ENCODE measurements at regions not wholly inside any gene's neighbourhood (a gene's known extent, or its start where the extent isn't known, plus 50 kb on each side); places are given as distances from the start of the nearest gene placed in this dataset.
"Not testable (repeated sequence)": the region's sequence is repeated elsewhere in the genome, so short reads cannot be mapped to it uniquely, and the experiment has no call there.

DNA sequence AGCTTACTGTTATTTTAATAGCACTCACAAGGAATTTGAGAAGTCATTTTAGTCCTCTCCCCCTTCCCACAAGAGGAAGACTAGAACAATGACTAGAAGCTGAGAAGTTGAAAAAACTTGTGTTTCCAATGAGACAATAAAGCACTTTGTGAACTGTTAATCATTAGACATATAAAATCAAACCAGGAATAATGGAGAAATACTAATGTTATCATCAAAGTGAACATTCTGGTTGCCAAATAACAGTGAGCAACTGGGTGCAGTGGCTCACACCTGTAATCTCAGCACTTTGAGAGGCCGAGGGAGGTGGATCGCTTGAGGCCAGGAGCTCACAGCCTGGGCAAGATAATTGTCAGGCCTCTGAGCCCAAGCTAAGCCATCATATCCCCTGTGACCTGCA is 54.0 kb upstream of the RASAL2 start:
- Mint-ChIP-seq H3K9me3 (peaks cover 3 to 29% (median 15%) of the 10 kb centered on the region in 6 donors), H3K27ac (no peak overlapping the region), H3K4me1 (no peaks in the 10 kb centered on the region), H3K4me3 (no peak overlapping the region), H3K36me3 (no peaks in the 10 kb centered on the region), H3K27me3 (ENCODE audit: low read depth in 3 of 3) (peaks cover 0 to 2% (median 0%) of the 10 kb centered on the region in 3 donors)
- no peak for DNase-seq

GRCh38 chr1:178043940-178044339 is 50.0 kb upstream of the RASAL2 start:
- not testable (repeated sequence) for H3K27me3 Mint-ChIP-seq (ENCODE audit: low read depth in 3 of 3); H3K36me3 Mint-ChIP-seq; DNase-seq; H3K4me1 Mint-ChIP-seq; H3K4me3 Mint-ChIP-seq; H3K27ac Mint-ChIP-seq
- H3K9me3 Mint-ChIP-seq = peaks cover 3 to 33% (median 15%) of the 10 kb centered on the region in 6 donors

All from immature natural killer cell (primary cell).